NAMALWA (cell line): ENCODE measurements at regions not wholly inside any gene's neighbourhood (a gene's known extent, or its start where the extent isn't known, plus 50 kb on each side); places are given as distances from the start of the nearest gene placed in this dataset.
"Not testable (repeated sequence)": the region's sequence is repeated elsewhere in the genome, so short reads cannot be mapped to it uniquely, and the experiment has no call there.

Source experiments
- DNase-seq: peaks from one replicate; pipeline ENCODE4 v3.0.0-alpha.2; 2015; ENCODE audit warnings: low spot score

GRCh38 chr9:34793428-34793827, 83.5 kb upstream of the CCL21 start:
- no peak for DNase-seq

- DNase-seq = no peak
These were observed 74.1 kb upstream of the CCL21 start for GRCh38 chr9:34783951-34784487.

GRCh38 chr9:34782372-34782771, 72.4 kb upstream of the CCL21 start:
- no peak for DNase-seq

GRCh38 chr9:34777666-34778065, 67.7 kb upstream of the CCL21 start:
- DNase-seq = no peak

GRCh38 chr9:34773955-34774354, 64.0 kb upstream of the CCL21 start:
- DNase-seq = no peak

GRCh38 chr9:34773306-34773910, 63.5 kb upstream of the CCL21 start:
- DNase-seq = no peak

GRCh38 chr9:34771007-34771406, 61.1 kb upstream of the CCL21 start:
- no peak for DNase-seq

GRCh38 chr9:34767087-34767486, 57.2 kb upstream of the CCL21 start:
- DNase-seq = not testable (repeated sequence)

- peak; percentile 55 for DNase-seq
These were observed 50.5 kb upstream of the CCL21 start for GRCh38 chr9:34760196-34761040.
